ENCODE measurements at regions not wholly inside any gene's neighbourhood (a gene's known extent, or its start where the extent isn't known, plus 50 kb on each side); places are given as distances from the start of the nearest gene placed in this dataset.

GRCh38 chr1:193753038-193753756 is 566.8 kb upstream of the B3GALT2 start:
- CTCF ChIA-PET = interaction anchor here (1.1 kb wide), 1 partner anchor 11 kb away, joined by 6 read pairs; no protein-coding TSS in a partner anchor
- no peaks in the 10 kb centered on the region for H3K9me3 ChIP-seq (replicated peaks; ENCODE audit: control insufficient read depth, insufficient read depth, low read length)
- no peaks in the 10 kb centered on the region for H4K20me1 ChIP-seq (ENCODE audit: control insufficient read depth, insufficient read depth)
- DNase-seq (ENCODE audit: low read depth, low spot score) (no peak), FAIRE-seq (no peak), ATAC-seq (no peak)
- H3K4me2 ChIP-seq (ENCODE audit: control insufficient read depth, insufficient read depth) = no peak overlapping the region
- H3K27ac ChIP-seq (ENCODE audit: control insufficient read depth, insufficient read depth) = no peak overlapping the region
- RAD21 ChIA-PET (ENCODE audit: unreplicated experiment) = no interaction called here
- no peak overlapping the region for H3K4me3 ChIP-seq
- 37% methylated on average over 5 of the region's 5 CpGs for WGBS (ENCODE audit: insufficient coverage, insufficient replicate concordance, low lambda C conversion rate, missing lambda C conversion rate)
- SMC1A ChIA-PET (ENCODE audit: uncharacterized antibody, unreplicated experiment) = no interaction called here
- intact Hi-C loops (cut with micrococcal nuclease; ENCODE audit: unreplicated experiment) (loop anchor here (10.0 kb wide), 1 partner anchor 348 kb away; no protein-coding TSS in a partner anchor), in situ Hi-C loops (cut with MboI) (no loop called here)
- no peaks in the 10 kb centered on the region for H3K36me3 ChIP-seq (ENCODE audit: control insufficient read depth in 2 of 2, insufficient read depth in 2 of 2, low read length in 1 of 2)
- no peaks in the 10 kb centered on the region for H3K27me3 ChIP-seq (replicated peaks in 1 of 2; ENCODE audit: control insufficient read depth in 2 of 2, insufficient read depth in 2 of 2, low read length in 1 of 2)
- TF ChIP-seq E2F4 (IDR thresholded peaks at IDR 0.05; ENCODE audit: low read depth, low read length) = no peak
- TF ChIP-seq IRF3 (IDR thresholded peaks at IDR 0.05) = no peak
- TF ChIP-seq ZBED1 (IDR thresholded peaks at IDR 0.05; ENCODE audit: borderline replicate concordance) = no peak
- no peak for TF ChIP-seq KDM1A (IDR thresholded peaks at IDR 0.05; ENCODE audit: borderline replicate concordance)
- no peak for TF ChIP-seq TCF7 (IDR thresholded peaks at IDR 0.05; ENCODE audit: borderline replicate concordance)
- no peak for TF ChIP-seq NRF1 (conservative IDR thresholded peaks at IDR 0.05; ENCODE audit: low read depth, low read length)
- TF ChIP-seq ZNF384 (IDR thresholded peaks at IDR 0.05; ENCODE audit: borderline replicate concordance, low read depth, low read length) = no peak
- TF ChIP-seq MEF2B (IDR thresholded peaks at IDR 0.05; ENCODE audit: partially characterized antibody, poor library complexity, severe bottlenecking) = no peak
- TF ChIP-seq E4F1 (IDR thresholded peaks at IDR 0.05; ENCODE audit: borderline replicate concordance, partially characterized antibody) = no peak
- TF ChIP-seq RBBP5 (conservative IDR thresholded peaks at IDR 0.05) = no peak
- no peak overlapping the region for H3K9ac ChIP-seq (ENCODE audit: control insufficient read depth, insufficient read depth, low read length)
- H3K4me1 ChIP-seq (ENCODE audit: control insufficient read depth, insufficient read depth, low read length) = no peaks in the 10 kb centered on the region
- POLR2A ChIA-PET = no interaction called here
- H2AFZ ChIP-seq (ENCODE audit: control insufficient read depth, low read depth, low read length) = no peak overlapping the region
- no peaks in the 10 kb centered on the region for H3K79me2 ChIP-seq (ENCODE audit: control insufficient read depth, insufficient read depth, low read length)
- BruUV-seq (replicated peaks) = no TSS peak
